ENCODE measurements at regions not wholly inside any gene's neighbourhood (a gene's known extent, or its start where the extent isn't known, plus 50 kb on each side); places are given as distances from the start of the nearest gene placed in this dataset.
A peak's percentile ranks its signal among the peaks of the same experiment; 100 is the strongest.

DNA sequence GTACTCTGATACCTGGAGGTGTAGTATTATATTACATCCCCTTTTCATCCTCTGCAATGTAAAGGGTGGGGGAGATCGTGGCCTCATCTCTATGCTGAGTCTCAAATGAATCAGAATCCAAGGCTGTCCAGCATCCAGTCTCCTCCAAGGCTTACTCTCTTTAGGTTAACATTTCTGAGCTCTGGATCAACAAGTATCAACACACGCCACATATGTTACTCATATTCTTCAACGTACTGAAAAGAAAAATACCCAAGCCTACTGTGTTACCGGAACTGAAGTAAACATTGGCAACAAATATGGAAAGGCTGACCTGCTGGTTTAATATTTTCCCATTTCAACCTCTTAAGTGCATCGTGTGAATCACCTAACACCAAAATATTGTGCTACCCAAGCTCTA, 241.8 kb downstream of the GAS1 start (continued):
- TF ChIP-seq, protein P1, sequence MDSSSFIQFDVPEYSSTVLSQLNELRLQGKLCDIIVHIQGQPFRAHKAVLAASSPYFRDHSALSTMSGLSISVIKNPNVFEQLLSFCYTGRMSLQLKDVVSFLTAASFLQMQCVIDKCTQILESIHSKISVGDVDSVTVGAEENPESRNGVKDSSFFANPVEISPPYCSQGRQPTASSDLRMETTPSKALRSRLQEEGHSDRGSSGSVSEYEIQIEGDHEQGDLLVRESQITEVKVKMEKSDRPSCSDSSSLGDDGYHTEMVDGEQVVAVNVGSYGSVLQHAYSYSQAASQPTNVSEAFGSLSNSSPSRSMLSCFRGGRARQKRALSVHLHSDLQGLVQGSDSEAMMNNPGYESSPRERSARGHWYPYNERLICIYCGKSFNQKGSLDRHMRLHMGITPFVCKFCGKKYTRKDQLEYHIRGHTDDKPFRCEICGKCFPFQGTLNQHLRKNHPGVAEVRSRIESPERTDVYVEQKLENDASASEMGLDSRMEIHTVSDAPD (CRISPR knock-in tag; IDR thresholded peaks at IDR 0.05) = no peak
- TF ChIP-seq POLR2AphosphoS2 (IDR thresholded peaks at IDR 0.05; ENCODE audit: low read length) (no peak), SOX6 (IDR thresholded peaks at IDR 0.05) (no peak), TCFL5 (CRISPR knock-in tag; conservative IDR thresholded peaks at IDR 0.05) (no peak), ZFP36 (IDR thresholded peaks at IDR 0.05; ENCODE audit: low read depth, low read length, partially characterized antibody) (no peak), TCF7L2 (IDR thresholded peaks at IDR 0.05; ENCODE audit: low read depth, low read length) (no peak)
- TF ChIP-seq, protein P2, sequence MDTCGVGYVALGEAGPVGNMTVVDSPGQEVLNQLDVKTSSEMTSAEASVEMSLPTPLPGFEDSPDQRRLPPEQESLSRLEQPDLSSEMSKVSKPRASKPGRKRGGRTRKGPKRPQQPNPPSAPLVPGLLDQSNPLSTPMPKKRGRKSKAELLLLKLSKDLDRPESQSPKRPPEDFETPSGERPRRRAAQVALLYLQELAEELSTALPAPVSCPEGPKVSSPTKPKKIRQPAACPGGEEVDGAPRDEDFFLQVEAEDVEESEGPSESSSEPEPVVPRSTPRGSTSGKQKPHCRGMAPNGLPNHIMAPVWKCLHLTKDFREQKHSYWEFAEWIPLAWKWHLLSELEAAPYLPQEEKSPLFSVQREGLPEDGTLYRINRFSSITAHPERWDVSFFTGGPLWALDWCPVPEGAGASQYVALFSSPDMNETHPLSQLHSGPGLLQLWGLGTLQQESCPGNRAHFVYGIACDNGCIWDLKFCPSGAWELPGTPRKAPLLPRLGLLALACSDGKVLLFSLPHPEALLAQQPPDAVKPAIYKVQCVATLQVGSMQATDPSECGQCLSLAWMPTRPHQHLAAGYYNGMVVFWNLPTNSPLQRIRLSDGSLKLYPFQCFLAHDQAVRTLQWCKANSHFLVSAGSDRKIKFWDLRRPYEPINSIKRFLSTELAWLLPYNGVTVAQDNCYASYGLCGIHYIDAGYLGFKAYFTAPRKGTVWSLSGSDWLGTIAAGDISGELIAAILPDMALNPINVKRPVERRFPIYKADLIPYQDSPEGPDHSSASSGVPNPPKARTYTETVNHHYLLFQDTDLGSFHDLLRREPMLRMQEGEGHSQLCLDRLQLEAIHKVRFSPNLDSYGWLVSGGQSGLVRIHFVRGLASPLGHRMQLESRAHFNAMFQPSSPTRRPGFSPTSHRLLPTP (IDR thresholded peaks at IDR 0.05; ENCODE audit: borderline replicate concordance, extremely low read depth, insufficient read length) = no peak

DNA sequence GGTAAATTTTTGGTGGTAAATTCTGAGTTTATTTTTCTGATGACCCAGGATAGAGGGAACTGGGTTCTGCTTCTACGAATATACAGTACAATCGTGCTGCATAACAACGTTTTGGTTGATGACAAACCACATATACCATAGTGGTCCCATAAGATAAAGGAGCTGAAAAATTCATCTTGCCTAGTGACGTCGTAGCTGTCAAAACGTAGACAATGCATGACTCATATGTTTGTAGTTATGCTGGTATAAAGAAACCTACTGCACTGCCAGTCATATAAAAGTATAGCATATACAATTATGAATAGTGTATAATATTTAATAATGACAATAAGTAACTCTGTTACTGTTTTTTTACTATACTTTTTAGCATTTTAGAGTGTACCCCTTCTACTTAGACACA, 244.0 kb downstream of the GAS1 start:
- ChIA-PET CTCF (ENCODE audit: low intra/inter-chr PET ratio) (no interaction called here), POLR2A (no interaction called here)
- ATAC-seq (no peak), DNase-seq (ENCODE audit: extremely low read depth in 1 of 4, low spot score in 3 of 4) (peak in 1 of 4 experiments; percentile 3), FAIRE-seq (no peak)
- H3K27me3 ChIP-seq (ENCODE audit: control insufficient read depth in 2 of 2, insufficient read depth in 2 of 2, low read length in 2 of 2) = no peaks in the 10 kb centered on the region
- intact Hi-C loops (cut with micrococcal nuclease) = no loop called here
- no peak overlapping the region for H3K9ac ChIP-seq (ENCODE audit: insufficient read depth in 1 of 2, low read depth in 2 of 2, low read length in 2 of 2)
- H3K4me2 ChIP-seq (ENCODE audit: insufficient read depth, low read length) = no peak overlapping the region
- no peak overlapping the region for H3K27ac ChIP-seq (ENCODE audit: extremely low read depth, low read depth, low read length)
- no peaks in the 10 kb centered on the region for H3K79me2 ChIP-seq (ENCODE audit: control insufficient read depth, insufficient read depth, low read length)
- H3K36me3 ChIP-seq (ENCODE audit: control insufficient read depth, insufficient read depth, low read length) = no peaks in the 10 kb centered on the region
- no TSS peak for BruUV-seq (replicated peaks)
- no peak overlapping the region for H3K4me3 ChIP-seq
- in situ Hi-C loops (cut with MboI) = no loop called here
- H4K20me1 ChIP-seq (replicated peaks; ENCODE audit: control insufficient read depth, insufficient read depth, low read length) = no peaks in the 10 kb centered on the region
- no peaks in the 10 kb centered on the region for H3K9me1 ChIP-seq (ENCODE audit: control insufficient read depth, insufficient read depth, low read length)
- H3K4me1 ChIP-seq (replicated peaks in 1 of 2; ENCODE audit: control insufficient read depth in 2 of 2, insufficient read depth in 2 of 2, low read length in 2 of 2) = no peaks in the 10 kb centered on the region
- no peaks in the 10 kb centered on the region for H3K9me3 ChIP-seq (replicated peaks; ENCODE audit: control insufficient read depth, insufficient read depth, low read depth, low read length)
- H2AFZ ChIP-seq (ENCODE audit: low read depth, low read length) = no peak overlapping the region
- 0% methylated on average over 6 of the region's 6 CpGs for WGBS (ENCODE audit: insufficient coverage, low coverage, missing lambda C conversion rate)
- no peak for TF ChIP-seq OTX1 (CRISPR knock-in tag; IDR thresholded peaks at IDR 0.05)
- 0 out of 2 replicates have a peak, but pooled peaks have one; percentile 15 for TF ChIP-seq CREM (IDR thresholded peaks at IDR 0.05; ENCODE audit: low read depth)

Data from K562 (cell line).